ENCODE measurements at regions not wholly inside any gene's neighbourhood (a gene's known extent, or its start where the extent isn't known, plus 50 kb on each side); places are given as distances from the start of the nearest gene placed in this dataset.
A peak's percentile ranks its signal among the peaks of the same experiment; 100 is the strongest.

- no peak for TF ChIP-seq CTCF (conservative IDR thresholded peaks at IDR 0.05; ENCODE audit: low read depth, low read length)
- DNase-seq (ENCODE audit: low read depth), result no peak
- no peak overlapping the region for H3K4me3 ChIP-seq (ENCODE audit: low read length)
These were observed 162.8 kb upstream of the RMST start for GRCh38 chr12:97299847-97300246.

GRCh38 chr12:97300431-97300830 lies 162.2 kb upstream of the RMST start:
- DNase-seq (ENCODE audit: low read depth), result no peak
- no peak for TF ChIP-seq CTCF (conservative IDR thresholded peaks at IDR 0.05; ENCODE audit: low read depth, low read length)
- no peak overlapping the region for H3K4me3 ChIP-seq (ENCODE audit: low read length)

GRCh38 chr12:97300891-97301290 lies 161.7 kb upstream of the RMST start:
- no peak for TF ChIP-seq CTCF (conservative IDR thresholded peaks at IDR 0.05; ENCODE audit: low read depth, low read length)
- DNase-seq (ENCODE audit: low read depth), result no peak
- H3K4me3 ChIP-seq (ENCODE audit: low read length), result no peak overlapping the region

GRCh38 chr12:97301576-97301975 lies 161.0 kb upstream of the RMST start:
- no peak for TF ChIP-seq CTCF (conservative IDR thresholded peaks at IDR 0.05; ENCODE audit: low read depth, low read length)
- H3K4me3 ChIP-seq (ENCODE audit: low read length), result no peak overlapping the region
- DNase-seq (ENCODE audit: low read depth), result no peak

GRCh38 chr12:97305651-97306050 lies 157.0 kb upstream of the RMST start:
- TF ChIP-seq CTCF (conservative IDR thresholded peaks at IDR 0.05; ENCODE audit: low read depth, low read length), result no peak
- no peak for DNase-seq (ENCODE audit: low read depth)
- H3K4me3 ChIP-seq (ENCODE audit: low read length), result no peak overlapping the region

- TF ChIP-seq CTCF (conservative IDR thresholded peaks at IDR 0.05; ENCODE audit: low read depth, low read length), result no peak
- H3K4me3 ChIP-seq (ENCODE audit: low read length), result no peak overlapping the region
- DNase-seq (ENCODE audit: low read depth), result no peak
These were observed 156.5 kb upstream of the RMST start for GRCh38 chr12:97306147-97306546.

- no peak overlapping the region for H3K4me3 ChIP-seq (ENCODE audit: low read length)
- TF ChIP-seq CTCF (conservative IDR thresholded peaks at IDR 0.05; ENCODE audit: low read depth, low read length), result peak; percentile 68
- no peak for DNase-seq (ENCODE audit: low read depth)
These were observed 153.9 kb upstream of the RMST start for GRCh38 chr12:97308576-97309198.

Data from retinal pigment epithelial cell (primary cell).